D721Med (cell line): ENCODE measurements at regions not wholly inside any gene's neighbourhood (a gene's known extent, or its start where the extent isn't known, plus 50 kb on each side); places are given as distances from the start of the nearest gene placed in this dataset.

Source experiments
- DNase-seq: peaks from one replicate; pipeline ENCODE4 v3.0.0; 2011; ENCODE audit warnings: low spot score; ENCODE audit not compliant: insufficient read length
- FAIRE-seq: peaks from 2 replicates; lab custom pipeline; 2011; peaks lifted over from hg19 to GRCh38; lab: Jason Lieb, UNC
- CTCF ChIP-seq: IDR thresholded peaks from 2 replicates; pipeline ENCODE4 v1.5.1; 2012; ENCODE audit warnings: mild to moderate bottlenecking, control low read depth; ENCODE audit not compliant: insufficient read depth; ENCODE audit errors: missing control alignments

GRCh38 chr16:85384833-85385462 is 228.2 kb upstream of the GSE1 start:
- no peak for TF ChIP-seq CTCF
- FAIRE-seq (no peak), DNase-seq (no peak)

DNA sequence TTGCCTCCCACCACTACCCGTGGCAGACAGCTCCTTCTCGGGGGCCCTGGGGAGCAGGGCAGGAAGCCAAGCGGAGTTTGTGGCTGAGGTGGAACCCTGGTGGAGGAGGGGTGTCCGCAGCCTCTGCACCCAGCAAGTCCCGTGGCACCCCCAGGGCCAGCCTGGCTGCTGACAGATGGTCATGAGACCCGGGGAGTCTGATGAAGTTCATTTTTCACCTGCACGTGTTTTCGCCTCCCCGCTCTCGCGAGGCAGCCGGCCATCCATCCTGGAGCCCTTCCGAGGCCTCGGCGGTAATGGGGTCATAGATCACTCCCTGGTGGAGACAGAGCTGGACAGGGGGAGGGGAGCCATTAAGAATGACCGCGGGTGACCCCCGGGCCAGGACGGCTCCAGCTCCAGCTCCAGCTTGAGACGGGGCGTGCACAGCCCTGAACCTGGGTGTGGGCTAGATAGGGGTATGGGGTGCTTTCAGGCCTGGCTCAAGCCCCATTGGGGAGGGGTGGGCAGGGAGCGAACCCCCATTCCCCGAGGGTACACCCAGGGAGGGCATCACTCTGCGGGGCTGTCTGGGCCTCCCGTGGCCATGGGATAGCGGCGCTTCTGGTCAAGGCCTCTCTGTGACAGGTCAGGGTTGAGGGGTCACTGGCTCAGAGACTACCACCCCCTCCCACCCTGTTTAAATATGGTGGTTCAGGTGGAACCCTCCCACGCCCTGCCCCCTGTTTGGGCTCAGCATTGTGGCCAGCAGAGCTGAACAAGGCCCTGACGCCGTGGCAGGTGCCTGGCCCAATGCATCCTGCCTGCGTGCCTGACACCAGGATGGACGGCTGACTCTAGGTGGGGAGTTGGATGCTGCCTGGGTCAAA is 227.4 kb upstream of the GSE1 start:
- no peak for TF ChIP-seq CTCF
- FAIRE-seq = no peak

DNA sequence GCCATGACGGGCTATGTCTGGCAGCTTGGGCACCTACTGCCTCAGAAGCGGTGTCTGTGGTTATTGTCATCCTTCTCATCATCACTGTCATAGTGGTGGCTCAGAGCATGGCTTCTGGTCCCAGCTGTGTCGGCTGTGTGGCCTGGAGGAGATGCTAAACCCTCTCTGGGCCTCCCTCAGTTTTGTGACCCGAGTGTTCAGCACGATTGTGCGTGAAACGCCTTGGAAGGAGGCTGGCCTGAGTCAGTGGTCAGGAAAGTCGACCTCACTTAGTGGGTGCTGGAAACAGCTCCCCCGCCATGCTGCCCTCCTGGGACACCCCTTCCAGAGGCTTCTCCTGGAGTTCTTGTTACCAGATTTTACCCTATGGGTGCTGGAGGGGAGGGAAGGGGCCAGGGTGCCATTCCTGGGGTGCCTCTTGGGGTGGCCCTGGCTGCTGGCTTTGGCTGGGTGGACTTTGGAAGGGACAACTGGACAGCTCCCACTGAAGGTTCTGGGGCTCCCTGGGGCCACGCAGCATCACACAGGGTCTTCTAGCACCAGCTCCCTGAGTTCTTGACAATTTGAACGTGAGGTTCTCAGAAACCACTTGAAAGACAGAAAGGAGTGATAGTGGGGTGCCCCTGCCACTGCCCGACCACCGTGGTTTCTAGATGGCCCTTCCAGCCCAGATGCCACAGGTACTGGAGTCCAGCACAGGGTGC is 226.5 kb upstream of the GSE1 start:
- FAIRE-seq (no peak), DNase-seq (no peak)
- TF ChIP-seq CTCF = no peak

More for the DNA sequence above, 227.4 kb upstream of the GSE1 start:
- no peak for DNase-seq

DNA sequence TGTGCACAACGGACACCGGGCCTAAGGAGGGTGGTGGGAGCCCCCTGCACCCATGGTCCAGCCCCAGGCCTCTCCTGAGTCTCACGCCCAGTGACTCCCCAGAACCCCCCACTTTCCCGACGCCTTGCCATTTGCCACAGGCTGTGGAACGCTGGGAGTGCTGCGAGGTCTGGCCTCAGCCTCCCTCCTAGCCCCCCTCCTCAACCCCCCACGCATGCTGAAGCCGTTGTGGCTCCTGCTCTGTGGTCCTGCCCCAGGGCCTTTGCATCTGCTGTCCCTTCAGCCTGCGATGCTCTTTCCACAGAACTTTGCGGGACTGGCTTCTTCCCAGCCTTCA is 226.0 kb upstream of the GSE1 start:
- no peak for FAIRE-seq
- no peak for TF ChIP-seq CTCF

GRCh38 chr16:85387731-85388295 is 225.3 kb upstream of the GSE1 start:
- TF ChIP-seq CTCF = no peak
- no peak for DNase-seq
- no peak for FAIRE-seq

More for the DNA sequence above, 226.0 kb upstream of the GSE1 start:
- DNase-seq = no peak

- DNase-seq = no peak
- TF ChIP-seq CTCF = no peak
- FAIRE-seq = no peak
Observed at GRCh38 chr16:85389679-85390470, 223.2 kb upstream of the GSE1 start.
